OCI-LY7 (cell line): ENCODE measurements at regions not wholly inside any gene's neighbourhood (a gene's known extent, or its start where the extent isn't known, plus 50 kb on each side); places are given as distances from the start of the nearest gene placed in this dataset.
A peak's percentile ranks its signal among the peaks of the same experiment; 100 is the strongest.

Experiments
- BruUV-seq: library from RNA; stranded (reverse); fragments of 400-500 nt; replicated peaks from 2 replicates; lab custom pipeline; 2021; lab: Mats Ljungman, UMichigan
- CTCF ChIA-PET: fragments of 300-600 bp; sonication (Branson Sonifier 250); formaldehyde crosslinking; loops from one replicate; lab custom pipeline; 2022; ENCODE audit warnings: antibody characterized with exemption; ENCODE audit not compliant: unreplicated experiment; lab: Charles Lee
- POLR2A ChIA-PET: fragments of 300-600 bp; sonication (Branson Sonifier 250); formaldehyde crosslinking; loops from one replicate; lab custom pipeline; 2022; ENCODE audit warnings: antibody characterized with exemption; lab: Charles Lee
- DNase-seq: peaks from one replicate; pipeline ENCODE4 v3.0.0-alpha.2; 2015; ENCODE audit warnings: low spot score
- H2AFZ ChIP-seq: fragments of 200-600 bp; sonication (generic), shearing (Covaris generic); 2 replicates; pipeline ENCODE4 v1.6.1; 2014; ENCODE audit warnings: mild to moderate bottlenecking, antibody characterized with exemption, low read length, moderate library complexity
- H3K27ac ChIP-seq: fragments of 200-600 bp; sonication (generic); 2 replicates; pipeline ENCODE4 v1.5.1; 2014; ENCODE audit warnings: mixed run types, low read depth, mild to moderate bottlenecking, moderate library complexity, low read length, inconsistent platforms; ENCODE audit not compliant: poor library complexity, severe bottlenecking
- H3K36me3 ChIP-seq: fragments of 200-600 bp; sonication (generic); 2 replicates; pipeline ENCODE4 v1.6.1; 2014; ENCODE audit warnings: mild to moderate bottlenecking, antibody characterized with exemption, low read length, moderate library complexity, mixed read lengths; ENCODE audit not compliant: insufficient read depth
- H3K4me1 ChIP-seq: fragments of 200-600 bp; sonication (generic); 2 replicates; pipeline ENCODE4 v1.5.1; 2014; ENCODE audit warnings: mild to moderate bottlenecking, low read length; ENCODE audit not compliant: insufficient read depth, poor library complexity, severe bottlenecking
- H3K4me2 ChIP-seq: fragments of 200-600 bp; sonication (generic); 2 replicates; pipeline ENCODE4 v1.6.1; 2014; ENCODE audit warnings: mild to moderate bottlenecking, low read length
- H3K4me3 ChIP-seq: fragments of 200-600 bp; sonication (generic); 2 replicates; pipeline ENCODE4 v1.5.1; 2014; ENCODE audit warnings: mild to moderate bottlenecking, low read depth, low read length; ENCODE audit not compliant: poor library complexity, severe bottlenecking
- H3K79me2 ChIP-seq: fragments of 200-600 bp; sonication (generic); 2 replicates; pipeline ENCODE4 v1.6.1; 2016; ENCODE audit warnings: low read depth, mild to moderate bottlenecking, low read length, moderate library complexity, mixed read lengths; ENCODE audit not compliant: insufficient read depth
- H3K9me2 ChIP-seq: fragments of 200-600 bp; sonication (generic); 2 replicates; pipeline ENCODE4 v1.6.1; 2016; ENCODE audit warnings: mild to moderate bottlenecking, low read length, mixed read lengths; ENCODE audit not compliant: insufficient read depth
- H3K9me3 ChIP-seq: fragments of 200-600 bp; sonication (generic); 2 replicates; pipeline ENCODE4 v1.6.1; 2014; ENCODE audit warnings: mild to moderate bottlenecking, mixed run types, low read length, mixed read lengths
- H4K20me1 ChIP-seq: fragments of 200-600 bp; sonication (generic); 2 replicates; pipeline ENCODE4 v1.6.1; 2014; ENCODE audit warnings: mild to moderate bottlenecking, antibody characterized with exemption, low read length, moderate library complexity, mixed read lengths; ENCODE audit not compliant: insufficient read depth
- CTCF ChIP-seq: fragments of 200-600 bp; sonication (generic); conservative IDR thresholded peaks from 2 replicates; pipeline ENCODE4 v1.5.1; 2014; ENCODE audit warnings: mild to moderate bottlenecking, antibody characterized with exemption, low read length, moderate library complexity, mixed read lengths
- EZH2phosphoT487 ChIP-seq: fragments of 200-600 bp; sonication (generic); IDR thresholded peaks from 2 replicates; pipeline ENCODE4 v1.6.1; 2018; ENCODE audit warnings: low read depth, borderline replicate concordance, mild to moderate bottlenecking, mixed run types, antibody characterized with exemption, low read length, moderate library complexity, mixed read lengths
- intact Hi-C: fragments of 100-400 bp; cut with micrococcal nuclease; formaldehyde crosslinking; loops from one replicate; pipeline ENCODE4 v1.10.0; 2022; ENCODE audit not compliant: unreplicated experiment

GRCh38 chr14:44149597-44149996, 357.5 kb downstream of the FSCB start:
- H3K4me3 ChIP-seq: no peak overlapping the region
- no peak overlapping the region for H3K4me2 ChIP-seq
- no peaks in the 10 kb centered on the region for H3K79me2 ChIP-seq
- no peaks in the 10 kb centered on the region for H3K4me1 ChIP-seq
- CTCF ChIA-PET: no interaction called here
- peak; percentile 4 for DNase-seq
- no peaks in the 10 kb centered on the region for H4K20me1 ChIP-seq
- H2AFZ ChIP-seq: no peak overlapping the region
- intact Hi-C loops: no loop called here
- POLR2A ChIA-PET: no interaction called here
- no peaks in the 10 kb centered on the region for H3K9me2 ChIP-seq
- BruUV-seq: no TSS peak
- H3K27ac ChIP-seq: no peak overlapping the region
- TF ChIP-seq CTCF (peak; percentile 69), EZH2phosphoT487 (no peak)
- no peaks in the 10 kb centered on the region for H3K9me3 ChIP-seq
- H3K36me3 ChIP-seq: no peaks in the 10 kb centered on the region

GRCh38 chr14:44142006-44142405, 365.1 kb downstream of the FSCB start:
- Histone ChIP-seq H3K27ac (no peak overlapping the region), H3K4me1 (no peaks in the 10 kb centered on the region), H4K20me1 (no peaks in the 10 kb centered on the region), H3K4me2 (no peak overlapping the region), H3K9me2 (no peaks in the 10 kb centered on the region), H3K36me3 (no peaks in the 10 kb centered on the region), H2AFZ (no peak overlapping the region), H3K4me3 (no peak overlapping the region), H3K79me2 (no peaks in the 10 kb centered on the region), H3K9me3 (no peaks in the 10 kb centered on the region)
- no TSS peak for BruUV-seq
- CTCF ChIA-PET: no interaction called here
- no peak for DNase-seq
- intact Hi-C loops: no loop called here
- POLR2A ChIA-PET: no interaction called here
- TF ChIP-seq EZH2phosphoT487: no peak
- no peak for TF ChIP-seq CTCF

GRCh38 chr14:44135972-44136371, 371.1 kb downstream of the FSCB start:
- intact Hi-C loops: no loop called here
- Histone ChIP-seq H3K4me3 (no peak overlapping the region), H3K4me1 (no peaks in the 10 kb centered on the region), H2AFZ (no peak overlapping the region), H3K4me2 (peak overlapping the region; percentile 41; the same call in 1 of the 2 replicates), H3K27ac (no peak overlapping the region), H3K36me3 (no peaks in the 10 kb centered on the region), H3K79me2 (no peaks in the 10 kb centered on the region), H3K9me2 (no peaks in the 10 kb centered on the region), H3K9me3 (no peaks in the 10 kb centered on the region), H4K20me1 (no peaks in the 10 kb centered on the region)
- no TSS peak for BruUV-seq
- ChIA-PET CTCF (no interaction called here), POLR2A (no interaction called here)
- no peak for DNase-seq
- no peak for TF ChIP-seq CTCF
- TF ChIP-seq EZH2phosphoT487: no peak
